ENCODE measurements at regions not wholly inside any gene's neighbourhood (a gene's known extent, or its start where the extent isn't known, plus 50 kb on each side); places are given as distances from the start of the nearest gene placed in this dataset.
"Not testable (repeated sequence)": the region's sequence is repeated elsewhere in the genome, so short reads cannot be mapped to it uniquely, and the experiment has no call there.

DNA sequence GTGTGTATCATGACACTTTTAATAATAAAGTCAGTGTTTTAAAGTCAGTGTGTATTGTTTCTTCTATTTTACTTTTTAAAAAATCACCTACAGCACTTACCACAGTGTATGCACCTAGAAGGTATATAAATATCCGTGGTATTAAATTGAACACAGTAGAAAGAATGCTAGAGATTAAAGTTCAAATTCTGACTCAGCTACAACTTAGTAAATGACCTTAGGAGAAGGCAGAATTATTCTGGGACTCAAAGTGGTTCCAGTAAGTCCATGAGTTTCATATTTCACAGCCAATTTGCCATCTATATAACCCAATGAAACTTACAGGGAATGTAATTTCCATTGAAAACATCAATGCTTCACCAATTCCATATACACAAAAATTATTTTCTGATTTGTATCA is 52.7 kb upstream of the MAP4 start:
- Histone ChIP-seq H3K9me3 (replicated peaks in 1 of 3) (no peaks in the 10 kb centered on the region), H3K27ac (peak overlapping the region in 2 of 5 donors; percentile 49 to 64), H3K27me3 (no peaks in the 10 kb centered on the region), H3K36me3 (replicated peaks in 1 of 2) (no peaks in the 10 kb centered on the region), H3K4me1 (replicated peaks in 1 of 2) (peaks cover 0 to 39% of the 10 kb centered on the region in 2 donors), H3K4me3 (no peak overlapping the region)
- intact Hi-C loops (cut with DNase I) = no loop called here
- 25 to 41% (median 36%) methylated on average over 1 of the region's 1 CpG for WGBS, 4 donors
- no peak for DNase-seq
- TF ChIP-seq POLR2A (IDR thresholded peaks at IDR 0.05) = no peak
- TF ChIP-seq, protein P1, sequence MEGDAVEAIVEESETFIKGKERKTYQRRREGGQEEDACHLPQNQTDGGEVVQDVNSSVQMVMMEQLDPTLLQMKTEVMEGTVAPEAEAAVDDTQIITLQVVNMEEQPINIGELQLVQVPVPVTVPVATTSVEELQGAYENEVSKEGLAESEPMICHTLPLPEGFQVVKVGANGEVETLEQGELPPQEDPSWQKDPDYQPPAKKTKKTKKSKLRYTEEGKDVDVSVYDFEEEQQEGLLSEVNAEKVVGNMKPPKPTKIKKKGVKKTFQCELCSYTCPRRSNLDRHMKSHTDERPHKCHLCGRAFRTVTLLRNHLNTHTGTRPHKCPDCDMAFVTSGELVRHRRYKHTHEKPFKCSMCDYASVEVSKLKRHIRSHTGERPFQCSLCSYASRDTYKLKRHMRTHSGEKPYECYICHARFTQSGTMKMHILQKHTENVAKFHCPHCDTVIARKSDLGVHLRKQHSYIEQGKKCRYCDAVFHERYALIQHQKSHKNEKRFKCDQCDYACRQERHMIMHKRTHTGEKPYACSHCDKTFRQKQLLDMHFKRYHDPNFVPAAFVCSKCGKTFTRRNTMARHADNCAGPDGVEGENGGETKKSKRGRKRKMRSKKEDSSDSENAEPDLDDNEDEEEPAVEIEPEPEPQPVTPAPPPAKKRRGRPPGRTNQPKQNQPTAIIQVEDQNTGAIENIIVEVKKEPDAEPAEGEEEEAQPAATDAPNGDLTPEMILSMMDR (IDR thresholded peaks at IDR 0.05) = no peak

DNA sequence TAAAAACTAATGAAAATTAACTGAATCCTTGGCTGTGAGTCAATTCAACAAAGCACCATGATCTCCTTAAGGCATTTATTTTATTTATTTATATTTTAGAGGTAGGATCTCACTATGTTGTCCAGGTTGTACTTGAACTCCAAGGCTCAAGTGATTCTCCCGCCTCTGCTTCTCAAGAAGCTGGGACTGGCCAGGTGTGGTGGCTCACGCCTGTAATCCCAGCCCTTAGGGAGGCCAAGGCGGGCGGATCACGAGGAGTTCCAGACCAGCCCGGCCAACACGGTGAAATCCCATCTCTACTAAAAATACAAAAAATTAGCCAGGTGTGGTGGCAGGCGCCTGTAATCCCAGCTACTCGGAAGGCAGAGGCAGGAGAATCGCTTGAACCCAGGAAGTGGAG is 52.1 kb upstream of the MAP4 start:
- 94 to 99% (median 97%) methylated on average over 10 of the region's 10 CpGs for WGBS, 4 donors
- Histone ChIP-seq H3K4me1 (replicated peaks in 1 of 2) (peaks cover 0 to 39% of the 10 kb centered on the region in 2 donors), H3K27ac (peak overlapping the region in 1 of 5 donors; percentile 64)
- H3K36me3 ChIP-seq (replicated peaks in 1 of 2); H3K9me3 ChIP-seq (replicated peaks in 1 of 3); H3K27me3 ChIP-seq; DNase-seq; intact Hi-C loops (cut with DNase I); H3K4me3 ChIP-seq: not testable (repeated sequence)

DNA sequence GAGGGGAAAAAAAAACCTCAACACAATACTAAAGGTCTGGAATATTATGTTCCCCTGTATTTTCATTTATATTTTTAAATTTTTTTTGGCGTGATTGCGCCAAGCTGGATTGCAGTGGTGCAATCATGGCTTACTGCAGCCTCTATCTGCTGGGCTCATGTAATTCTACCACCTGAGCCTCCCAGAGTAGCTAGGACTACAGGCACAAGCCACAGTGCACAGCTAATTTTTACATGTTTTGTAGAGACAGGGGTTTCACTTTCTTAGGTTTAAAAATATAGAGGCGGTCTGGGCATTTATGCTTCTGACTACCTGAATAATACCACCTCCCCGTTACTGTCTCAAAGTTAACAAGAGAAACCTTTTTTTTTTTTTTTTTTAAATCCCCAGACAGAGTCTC is 51.1 kb upstream of the MAP4 start:
- Histone ChIP-seq H3K4me3 (no peak overlapping the region), H3K27ac (no peak overlapping the region), H3K36me3 (replicated peaks in 1 of 2) (no peaks in the 10 kb centered on the region), H3K9me3 (replicated peaks in 1 of 3) (no peaks in the 10 kb centered on the region), H3K4me1 (replicated peaks in 1 of 2) (peaks cover 0 to 34% of the 10 kb centered on the region in 2 donors), H3K27me3 (no peaks in the 10 kb centered on the region)
- 82 to 97% (median 93%) methylated on average over 4 of the region's 4 CpGs for WGBS, 4 donors
- TF ChIP-seq, protein P1 (IDR thresholded peaks at IDR 0.05) = no peak
- TF ChIP-seq POLR2A (IDR thresholded peaks at IDR 0.05) = no peak
- intact Hi-C loops (cut with DNase I) = no loop called here
- no peak for DNase-seq
